CD14-positive monocyte (primary cell): ENCODE measurements at regions not wholly inside any gene's neighbourhood (a gene's known extent, or its start where the extent isn't known, plus 50 kb on each side); places are given as distances from the start of the nearest gene placed in this dataset.

ENCODE experiments used
- DNase-seq, 3 donors: peaks; one replicate each; pipeline ENCODE4 v3.0.0-alpha.2; 2011 to 2022
- H2AFZ ChIP-seq: 2 replicates; pipeline ENCODE4 v1.6.0; 2012; ENCODE audit warnings: mild to moderate bottlenecking, low read depth, low read length, inconsistent platforms; ENCODE audit not compliant: insufficient read depth, poor library complexity, severe bottlenecking
- H3K27ac ChIP-seq, 2 donors: 1 replicate in 1 of 2; 2 replicates in 1 of 2; pipeline ENCODE4 v1.5.1; 2012 to 2013; ENCODE audit warnings: low read length in 2 of 2, control low read depth in 1 of 2, inconsistent platforms in 1 of 2, low read depth in 1 of 2, mild to moderate bottlenecking in 1 of 2
- H3K27me3 ChIP-seq, 2 donors: one replicate each; pipeline versions ENCODE4 v1.6.0 to v1.6.1; 2011 to 2013; ENCODE audit warnings: low read length in 2 of 2; ENCODE audit not compliant: control insufficient read depth in 2 of 2, insufficient read depth in 2 of 2
- H3K36me3 ChIP-seq, 2 donors: replicated peaks in 1 of 2; 1 replicate in 1 of 2; 2 replicates in 1 of 2; pipeline versions ENCODE4 v1.5.1 to v1.6.1; 2012 to 2013; ENCODE audit warnings: low read length in 2 of 2, control low read depth in 1 of 2, inconsistent platforms in 1 of 2, mild to moderate bottlenecking in 1 of 2; ENCODE audit not compliant: insufficient read depth in 2 of 2, control insufficient read depth in 1 of 2
- H3K4me1 ChIP-seq, 2 donors: 1 replicate in 1 of 2; 2 replicates in 1 of 2; pipeline versions ENCODE4 v1.5.1 to v1.6.1; 2012 to 2013; ENCODE audit warnings: low read length in 2 of 2, control low read depth in 1 of 2, inconsistent platforms in 1 of 2, mild to moderate bottlenecking in 1 of 2, moderate library complexity in 1 of 2; ENCODE audit not compliant: insufficient read depth in 2 of 2, control insufficient read depth in 1 of 2
- H3K4me2 ChIP-seq: replicated peaks from 2 replicates; pipeline ENCODE3; 2012; ENCODE audit warnings: low read length, moderate library complexity, mild to moderate bottlenecking; ENCODE audit not compliant: poor library complexity, severe bottlenecking; ENCODE audit errors: extremely low read depth
- H3K4me3 ChIP-seq, 3 experiments: fragments of 200-600 bp in 1 of 3; sonication (generic) in 1 of 3; replicated peaks in 1 of 3; 1 replicate in 2 of 3; 2 replicates in 1 of 3; pipeline ENCODE4 v1.5.1; 2011 to 2013; ENCODE audit warnings: low read length in 3 of 3, mild to moderate bottlenecking in 3 of 3, control low read depth in 2 of 3, low read depth in 2 of 3, inconsistent platforms in 1 of 3, moderate library complexity in 1 of 3
- H3K79me2 ChIP-seq: 2 replicates; pipeline ENCODE4 v1.6.0; 2012; ENCODE audit warnings: mild to moderate bottlenecking, control low read depth, inconsistent platforms, low read length, moderate library complexity; ENCODE audit not compliant: insufficient read depth
- H3K9ac ChIP-seq: 2 replicates; pipeline ENCODE4 v1.6.0; 2017; ENCODE audit warnings: low read length, mild to moderate bottlenecking; ENCODE audit not compliant: insufficient read depth, poor library complexity, severe bottlenecking
- H3K9me3 ChIP-seq, 2 donors: replicated peaks in 1 of 2; 1 replicate in 1 of 2; 2 replicates in 1 of 2; pipeline versions ENCODE4 v1.5.1 to v1.6.1; 2012 to 2013; ENCODE audit warnings: low read length in 2 of 2, control low read depth in 1 of 2; ENCODE audit not compliant: control insufficient read depth in 1 of 2, insufficient read depth in 1 of 2
- H4K20me1 ChIP-seq: 2 replicates; pipeline ENCODE4 v1.6.0; 2012; ENCODE audit warnings: mild to moderate bottlenecking, low read length, control low read depth, moderate library complexity; ENCODE audit not compliant: insufficient read depth
- H3K27ac Mint-ChIP-seq, 7 donors: one replicate each; pipeline ENCODE4 v1.8.0; 2020; ENCODE audit warnings: mild to moderate bottlenecking in 7 of 7, mixed read lengths in 7 of 7, moderate library complexity in 6 of 7, inconsistent platforms in 2 of 7
- H3K27me3 Mint-ChIP-seq, 3 donors: one replicate each; pipeline ENCODE4 v1.8.0; 2021 to 2022; ENCODE audit warnings: low read depth in 3 of 3, mild to moderate bottlenecking in 3 of 3, mixed read lengths in 3 of 3, moderate library complexity in 3 of 3, inconsistent platforms in 1 of 3
- H3K36me3 Mint-ChIP-seq, 2 donors: one replicate each; pipeline ENCODE4 v1.8.0; 2020; ENCODE audit warnings: mixed read lengths in 2 of 2, inconsistent platforms in 1 of 2, mild to moderate bottlenecking in 1 of 2
- H3K4me1 Mint-ChIP-seq: one replicate; pipeline ENCODE4 v1.8.0; 2020; ENCODE audit warnings: mild to moderate bottlenecking, mixed read lengths
- H3K4me3 Mint-ChIP-seq, 2 donors: one replicate each; pipeline ENCODE4 v1.8.0; 2020; ENCODE audit warnings: mild to moderate bottlenecking in 2 of 2, mixed read lengths in 2 of 2, moderate library complexity in 1 of 2
- H3K9me3 Mint-ChIP-seq, 7 donors: one replicate each; pipeline ENCODE4 v1.8.0; 2020 to 2022; ENCODE audit warnings: mixed read lengths in 7 of 7, mild to moderate bottlenecking in 6 of 7, moderate library complexity in 6 of 7, inconsistent platforms in 2 of 7
- CTCF ChIP-seq: fragments of 200-600 bp; IDR thresholded peaks from one replicate; pipeline ENCODE4 v1.8.0; 2022; ENCODE audit warnings: antibody characterized with exemption, mild to moderate bottlenecking
- WGBS: methylation state at CpG from one replicate; pipeline ENCODE4 v1.1.5; 2013; ENCODE audit warnings: missing lambda C conversion rate; ENCODE audit not compliant: insufficient coverage; 5-methylcytosine and 5-hydroxymethylcytosine counted together
- intact Hi-C, 2 donors: fragments of 100-400 bp; cut with micrococcal nuclease; formaldehyde crosslinking; loops; one replicate each; pipeline versions ENCODE4 v1.15.0 to v1.15.1; 2023

DNA sequence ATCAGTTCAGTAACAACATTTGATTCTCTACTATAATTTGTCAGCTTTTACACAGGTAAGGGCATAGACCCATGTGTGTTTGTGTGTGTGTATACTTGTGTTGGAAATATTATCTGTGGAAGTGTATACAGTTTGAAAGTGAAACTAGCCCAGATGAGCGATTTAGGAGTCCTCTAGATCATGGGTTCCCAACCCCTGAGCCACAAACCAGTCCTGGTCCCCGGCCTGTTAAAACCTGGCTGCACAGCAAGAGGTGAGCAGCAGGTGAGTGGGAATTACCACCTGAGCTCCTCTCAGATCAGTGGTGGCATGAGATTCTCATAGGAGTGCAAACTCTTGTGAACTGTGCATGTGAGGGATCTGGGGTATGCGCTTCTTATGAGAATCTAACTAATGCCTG lies 1221.5 kb upstream of the SORCS1 start:
- H3K4me1 Mint-ChIP-seq = peaks cover 3% of the 10 kb centered on the region
- Histone ChIP-seq H3K9me3 (no peaks in the 10 kb centered on the region), H3K4me1 (no peaks in the 10 kb centered on the region), H3K4me3 (no peak overlapping the region), H3K9ac (no peak overlapping the region), H3K4me2 (no peak overlapping the region), H3K79me2 (no peaks in the 10 kb centered on the region), H2AFZ (no peak overlapping the region), H3K36me3 (no peaks in the 10 kb centered on the region), H3K27me3 (no peaks in the 10 kb centered on the region), H3K27ac (no peak overlapping the region), H4K20me1 (no peaks in the 10 kb centered on the region)
- H3K9me3 Mint-ChIP-seq = peaks cover 0 to 2% (median 0%) of the 10 kb centered on the region in 7 donors
- H3K36me3 Mint-ChIP-seq = no peaks in the 10 kb centered on the region
- 42% methylated on average over 3 of the region's 3 CpGs for WGBS
- TF ChIP-seq CTCF = no peak
- intact Hi-C loops = no loop called here
- peaks cover 0 to 3% (median 0%) of the 10 kb centered on the region in 3 donors for H3K27me3 Mint-ChIP-seq
- H3K4me3 Mint-ChIP-seq = no peak overlapping the region
- DNase-seq = no peak
- no peak overlapping the region for H3K27ac Mint-ChIP-seq

DNA sequence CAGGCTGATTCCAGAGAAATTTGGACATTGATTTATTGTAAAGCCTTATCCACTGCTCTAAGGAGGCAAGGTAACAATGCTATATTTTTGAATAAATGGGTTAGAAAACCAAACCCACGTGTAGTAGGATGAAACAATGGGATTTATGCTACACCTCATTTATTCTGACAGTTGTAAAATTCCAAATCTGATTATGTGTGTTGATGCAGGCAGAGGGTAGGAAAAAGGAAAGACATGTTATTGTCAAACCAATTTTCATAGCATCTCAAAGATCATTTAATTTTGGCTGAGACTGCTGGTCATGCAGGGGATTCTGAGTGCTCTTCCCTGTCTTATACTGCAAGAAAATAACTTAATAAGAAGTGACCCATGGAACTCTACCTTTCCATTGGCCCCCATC lies 1219.9 kb upstream of the SORCS1 start:
- no peaks in the 10 kb centered on the region for H4K20me1 ChIP-seq
- Mint-ChIP-seq H3K4me1 (peaks cover 3% of the 10 kb centered on the region), H3K4me3 (no peak overlapping the region), H3K36me3 (no peaks in the 10 kb centered on the region), H3K9me3 (peaks cover 0 to 2% (median 0%) of the 10 kb centered on the region in 7 donors), H3K27me3 (peaks cover 0 to 2% (median 0%) of the 10 kb centered on the region in 3 donors), H3K27ac (no peak overlapping the region)
- no CpG with 5 or more reads among the region's 1 CpG for WGBS
- no peaks in the 10 kb centered on the region for H3K4me1 ChIP-seq
- H2AFZ ChIP-seq = no peak overlapping the region
- DNase-seq = no peak
- H3K27me3 ChIP-seq = no peaks in the 10 kb centered on the region
- H3K79me2 ChIP-seq = no peaks in the 10 kb centered on the region
- H3K4me3 ChIP-seq = no peak overlapping the region
- no peak overlapping the region for H3K9ac ChIP-seq
- no peak overlapping the region for H3K27ac ChIP-seq
- H3K4me2 ChIP-seq = no peak overlapping the region
- H3K9me3 ChIP-seq = no peaks in the 10 kb centered on the region
- TF ChIP-seq CTCF = no peak
- intact Hi-C loops = no loop called here
- H3K36me3 ChIP-seq = no peaks in the 10 kb centered on the region
